Naive thymus-derived CD4-positive, alpha-beta T cell (primary cell): ENCODE measurements at regions not wholly inside any gene's neighbourhood (a gene's known extent, or its start where the extent isn't known, plus 50 kb on each side); places are given as distances from the start of the nearest gene placed in this dataset.

Source experiments
- ATAC-seq: fragments of 150-1000 bp; cut with Tn5 transposase; 2 replicates; pipeline ENCODE4 v1.10.0; 2021; ENCODE audit warnings: mild to moderate bottlenecking, moderate library complexity
- CTCF ChIA-PET: fragments of 350-600 bp; sonication (Branson Sonifier 250); formaldehyde crosslinking; loops from one replicate; lab custom pipeline; 2021; ENCODE audit warnings: antibody characterized with exemption; lab: Charles Lee
- POLR2A ChIA-PET: fragments of 350-600 bp; sonication (Branson Sonifier 250); formaldehyde crosslinking; loops from one replicate; lab custom pipeline; 2021; ENCODE audit warnings: antibody characterized with exemption, inconsistent platforms; lab: Charles Lee
- DNase-seq, 9 donors: peaks; one replicate each; pipeline versions ENCODE4 v3.0.0 to v3.0.0-alpha.2; 2020 to 2022; ENCODE audit warnings: mixed read lengths in 1 of 9
- H3K27ac ChIP-seq: one replicate; pipeline ENCODE4 v1.7.0; 2013; ENCODE audit warnings: mild to moderate bottlenecking, low read depth, low read length, moderate library complexity
- H3K27me3 ChIP-seq, 2 donors: one replicate each; pipeline ENCODE4 v1.7.0; 2013; ENCODE audit warnings: low read length in 2 of 2, mild to moderate bottlenecking in 2 of 2, moderate library complexity in 2 of 2; ENCODE audit not compliant: control insufficient read depth in 2 of 2, insufficient read depth in 2 of 2
- H3K36me3 ChIP-seq, 3 experiments: 1 replicate in 2 of 3; 2 replicates in 1 of 3; pipeline ENCODE4 v1.7.0; 2013; ENCODE audit warnings: low read length in 3 of 3, mild to moderate bottlenecking in 3 of 3, moderate library complexity in 1 of 3; ENCODE audit not compliant: insufficient read depth in 3 of 3, control insufficient read depth in 2 of 3
- H3K4me1 ChIP-seq, 2 donors: one replicate each; pipeline ENCODE4 v1.7.0; 2013; ENCODE audit warnings: low read length in 2 of 2, mild to moderate bottlenecking in 2 of 2, moderate library complexity in 1 of 2; ENCODE audit not compliant: control insufficient read depth in 2 of 2, insufficient read depth in 2 of 2
- H3K4me3 ChIP-seq: 2 replicates; pipeline ENCODE4 v1.7.0; 2013; ENCODE audit warnings: mild to moderate bottlenecking, low read length
- H3K9me3 ChIP-seq, 3 experiments: 1 replicate in 2 of 3; 2 replicates in 1 of 3; pipeline ENCODE4 v1.7.0; 2013; ENCODE audit warnings: low read length in 3 of 3; ENCODE audit not compliant: control insufficient read depth in 2 of 3
- H3K27ac Mint-ChIP-seq, 9 donors: one replicate each; pipeline ENCODE4 v1.8.0; 2020 to 2022; ENCODE audit warnings: mixed read lengths in 9 of 9, mild to moderate bottlenecking in 8 of 9, moderate library complexity in 5 of 9, inconsistent platforms in 2 of 9
- H3K27me3 Mint-ChIP-seq, 5 donors: one replicate each; pipeline ENCODE4 v1.8.0; 2021 to 2022; ENCODE audit warnings: mixed read lengths in 5 of 5, mild to moderate bottlenecking in 1 of 5
- H3K36me3 Mint-ChIP-seq, 5 donors: one replicate each; pipeline ENCODE4 v1.8.0; 2020 to 2022; ENCODE audit warnings: mixed read lengths in 5 of 5, mild to moderate bottlenecking in 3 of 5, inconsistent platforms in 1 of 5
- H3K4me1 Mint-ChIP-seq, 7 donors: one replicate each; pipeline ENCODE4 v1.8.0; 2020 to 2022; ENCODE audit warnings: mixed read lengths in 7 of 7, mild to moderate bottlenecking in 3 of 7, inconsistent platforms in 1 of 7
- H3K4me3 Mint-ChIP-seq, 10 donors: one replicate each; pipeline ENCODE4 v1.8.0; 2020 to 2022; ENCODE audit warnings: mild to moderate bottlenecking in 10 of 10, mixed read lengths in 10 of 10, moderate library complexity in 6 of 10, inconsistent platforms in 2 of 10
- H3K9me3 Mint-ChIP-seq, 11 donors: one replicate each; pipeline ENCODE4 v1.8.0; 2020 to 2022; ENCODE audit warnings: mixed read lengths in 11 of 11, mild to moderate bottlenecking in 4 of 11, inconsistent platforms in 1 of 11, moderate library complexity in 1 of 11
- intact Hi-C, 2 donors: fragments of 100-400 bp; cut with micrococcal nuclease; formaldehyde crosslinking; loops; one replicate each; pipeline ENCODE4 v1.15.1; 2023

GRCh38 chr4:59938166-59938565, 1262.0 kb upstream of the ADGRL3 start:
- H3K4me3 Mint-ChIP-seq: no peak overlapping the region
- no peaks in the 10 kb centered on the region for H3K27me3 Mint-ChIP-seq
- Histone ChIP-seq H3K9me3 (no peaks in the 10 kb centered on the region), H3K4me1 (no peaks in the 10 kb centered on the region), H3K27ac (no peak overlapping the region), H3K27me3 (no peaks in the 10 kb centered on the region), H3K36me3 (no peaks in the 10 kb centered on the region), H3K4me3 (no peak overlapping the region)
- no peaks in the 10 kb centered on the region for H3K4me1 Mint-ChIP-seq
- ChIA-PET POLR2A (no interaction called here), CTCF (no interaction called here)
- intact Hi-C loops: no loop called here
- H3K27ac Mint-ChIP-seq: no peak overlapping the region
- DNase-seq (no peak), ATAC-seq (no peak)
- peaks cover 0 to 3% (median 0%) of the 10 kb centered on the region in 5 donors for H3K36me3 Mint-ChIP-seq
- H3K9me3 Mint-ChIP-seq: peaks cover 0 to 14% (median 6%) of the 10 kb centered on the region in 11 donors

DNA sequence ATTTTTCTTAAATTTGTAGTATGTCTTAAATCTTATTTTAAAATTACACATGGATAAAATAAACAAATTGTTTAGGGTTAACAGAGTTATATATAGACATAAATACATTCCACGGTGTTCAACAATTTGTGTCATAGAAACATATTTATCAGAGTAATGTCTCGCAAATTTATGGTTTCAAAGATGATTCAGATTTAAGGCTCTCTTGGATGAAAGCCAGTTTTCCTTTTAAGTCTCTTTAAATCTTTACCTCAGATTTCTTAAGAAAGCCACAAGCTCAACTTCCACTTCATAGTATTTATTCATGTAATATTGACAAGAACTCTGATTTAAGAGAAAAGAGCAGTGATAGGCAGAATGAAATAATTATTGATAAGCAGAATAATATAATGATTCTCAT, 1254.8 kb upstream of the ADGRL3 start:
- no peaks in the 10 kb centered on the region for H3K36me3 ChIP-seq
- H3K27me3 Mint-ChIP-seq: no peaks in the 10 kb centered on the region
- peaks cover 0 to 38% (median 7%) of the 10 kb centered on the region in 11 donors for H3K9me3 Mint-ChIP-seq
- no peak overlapping the region for H3K27ac ChIP-seq
- H3K27ac Mint-ChIP-seq: no peak overlapping the region
- DNase-seq (no peak), ATAC-seq (no peak)
- no peak overlapping the region for H3K4me3 Mint-ChIP-seq
- intact Hi-C loops: no loop called here
- H3K36me3 Mint-ChIP-seq: peaks cover 0 to 4% (median 0%) of the 10 kb centered on the region in 5 donors
- H3K27me3 ChIP-seq: no peaks in the 10 kb centered on the region
- H3K4me1 ChIP-seq: no peaks in the 10 kb centered on the region
- ChIA-PET CTCF (no interaction called here), POLR2A (no interaction called here)
- no peak overlapping the region for H3K4me3 ChIP-seq
- no peaks in the 10 kb centered on the region for H3K4me1 Mint-ChIP-seq
- no peaks in the 10 kb centered on the region for H3K9me3 ChIP-seq

DNA sequence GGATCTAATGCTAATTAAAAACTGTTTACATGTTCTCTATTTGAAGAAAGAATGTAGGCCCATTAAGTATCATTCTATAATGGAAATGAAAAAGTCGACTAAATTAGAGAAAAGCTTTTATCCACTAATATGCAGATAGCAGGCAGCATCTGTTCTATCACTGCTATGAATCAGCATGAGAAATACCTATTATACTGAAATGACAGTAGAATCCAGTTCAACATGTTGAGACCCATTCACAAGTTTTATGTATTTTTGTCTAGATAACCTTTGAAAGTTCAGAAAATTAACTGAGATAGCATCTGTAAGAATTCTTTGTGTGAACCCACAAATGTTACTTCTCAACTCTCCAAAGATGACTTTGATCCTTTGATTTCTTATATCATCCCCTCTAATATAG, 1254.4 kb upstream of the ADGRL3 start:
- CTCF ChIA-PET: no interaction called here
- H3K4me3 ChIP-seq: no peak overlapping the region
- Mint-ChIP-seq H3K4me1 (no peaks in the 10 kb centered on the region), H3K36me3 (peaks cover 0 to 8% (median 0%) of the 10 kb centered on the region in 5 donors), H3K9me3 (peaks cover 0 to 42% (median 7%) of the 10 kb centered on the region in 11 donors), H3K27ac (no peak overlapping the region), H3K4me3 (no peak overlapping the region), H3K27me3 (no peaks in the 10 kb centered on the region)
- no peak for ATAC-seq
- intact Hi-C loops: no loop called here
- H3K27me3 ChIP-seq: no peaks in the 10 kb centered on the region
- POLR2A ChIA-PET: no interaction called here
- no peaks in the 10 kb centered on the region for H3K4me1 ChIP-seq
- H3K27ac ChIP-seq: no peak overlapping the region
- no peaks in the 10 kb centered on the region for H3K36me3 ChIP-seq
- no peaks in the 10 kb centered on the region for H3K9me3 ChIP-seq
- no peak for DNase-seq

DNA sequence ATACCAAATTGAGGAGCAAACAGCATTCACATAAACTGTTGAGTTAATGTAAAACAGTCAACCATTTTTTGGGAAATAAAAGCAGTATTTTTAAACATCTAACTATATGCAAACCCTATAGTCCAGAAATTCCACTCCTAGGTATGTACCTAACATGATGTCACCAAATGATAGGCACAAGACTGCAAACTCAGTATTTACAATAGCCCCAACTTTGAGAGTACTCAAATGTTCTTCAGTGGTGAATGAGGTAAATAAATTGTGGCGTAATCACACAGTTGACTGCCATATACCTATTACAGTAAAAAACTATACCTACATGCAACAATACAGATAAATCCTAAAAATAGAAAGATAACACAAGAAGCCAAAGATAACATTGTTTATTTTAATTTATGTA, 1243.8 kb upstream of the ADGRL3 start:
- no peak for DNase-seq
- Mint-ChIP-seq H3K4me3 (no peak overlapping the region), H3K36me3 (no peaks in the 10 kb centered on the region), H3K4me1 (no peaks in the 10 kb centered on the region), H3K27ac (no peak overlapping the region), H3K27me3 (no peaks in the 10 kb centered on the region), H3K9me3 (peaks cover 1 to 17% (median 5%) of the 10 kb centered on the region in 11 donors)
- Histone ChIP-seq H3K4me1 (no peaks in the 10 kb centered on the region), H3K4me3 (no peak overlapping the region), H3K9me3 (no peaks in the 10 kb centered on the region), H3K27me3 (no peaks in the 10 kb centered on the region), H3K36me3 (no peaks in the 10 kb centered on the region), H3K27ac (no peak overlapping the region)
- no peak for ATAC-seq
- CTCF ChIA-PET: no interaction called here
- intact Hi-C loops: no loop called here
- POLR2A ChIA-PET: no interaction called here

- Mint-ChIP-seq H3K4me3 (no peak overlapping the region), H3K9me3 (peaks cover 1 to 14% (median 4%) of the 10 kb centered on the region in 11 donors), H3K27ac (no peak overlapping the region), H3K36me3 (no peaks in the 10 kb centered on the region), H3K27me3 (no peaks in the 10 kb centered on the region), H3K4me1 (no peaks in the 10 kb centered on the region)
- no peak for DNase-seq
- Histone ChIP-seq H3K27ac (no peak overlapping the region), H3K4me3 (no peak overlapping the region), H3K9me3 (no peaks in the 10 kb centered on the region), H3K36me3 (no peaks in the 10 kb centered on the region), H3K4me1 (no peaks in the 10 kb centered on the region), H3K27me3 (no peaks in the 10 kb centered on the region)
- ChIA-PET POLR2A (no interaction called here), CTCF (no interaction called here)
- intact Hi-C loops: no loop called here
- no peak for ATAC-seq
These were observed 1240.0 kb upstream of the ADGRL3 start for GRCh38 chr4:59960143-59960542.

DNA sequence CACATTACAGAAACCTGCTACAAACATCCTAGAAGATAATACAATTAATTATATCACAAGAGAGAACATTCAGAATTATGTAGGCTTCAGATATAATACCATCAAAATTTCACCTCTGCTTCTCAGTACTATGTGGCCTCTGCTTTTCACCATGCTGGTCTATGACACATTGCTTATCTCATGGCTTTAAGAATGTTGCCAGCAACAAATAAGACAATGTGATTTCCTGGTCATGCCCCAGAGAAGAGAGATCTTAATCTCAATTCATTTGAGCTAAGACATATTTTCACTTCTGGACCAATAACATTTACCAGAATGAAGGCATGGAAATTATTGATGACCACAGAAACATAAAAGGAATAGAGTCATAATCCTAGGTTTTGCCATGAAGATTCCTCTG, 1233.4 kb upstream of the ADGRL3 start:
- DNase-seq: no peak
- no peak overlapping the region for H3K27ac ChIP-seq
- Mint-ChIP-seq H3K27ac (no peak overlapping the region), H3K4me1 (no peaks in the 10 kb centered on the region), H3K36me3 (no peaks in the 10 kb centered on the region), H3K27me3 (no peaks in the 10 kb centered on the region), H3K4me3 (no peak overlapping the region), H3K9me3 (peaks cover 0 to 19% (median 6%) of the 10 kb centered on the region in 11 donors)
- H3K9me3 ChIP-seq: no peaks in the 10 kb centered on the region
- H3K36me3 ChIP-seq: no peaks in the 10 kb centered on the region
- CTCF ChIA-PET: no interaction called here
- no peaks in the 10 kb centered on the region for H3K27me3 ChIP-seq
- no peaks in the 10 kb centered on the region for H3K4me1 ChIP-seq
- POLR2A ChIA-PET: no interaction called here
- no peak overlapping the region for H3K4me3 ChIP-seq
- ATAC-seq: no peak
- intact Hi-C loops: no loop called here

GRCh38 chr4:59968796-59969195, 1231.3 kb upstream of the ADGRL3 start:
- Histone ChIP-seq H3K27ac (no peak overlapping the region), H3K9me3 (no peaks in the 10 kb centered on the region), H3K27me3 (no peaks in the 10 kb centered on the region), H3K4me1 (no peaks in the 10 kb centered on the region), H3K4me3 (no peak overlapping the region), H3K36me3 (no peaks in the 10 kb centered on the region)
- H3K27ac Mint-ChIP-seq: no peak overlapping the region
- CTCF ChIA-PET: no interaction called here
- no peaks in the 10 kb centered on the region for H3K36me3 Mint-ChIP-seq
- no peak overlapping the region for H3K4me3 Mint-ChIP-seq
- H3K27me3 Mint-ChIP-seq: no peaks in the 10 kb centered on the region
- H3K4me1 Mint-ChIP-seq: no peaks in the 10 kb centered on the region
- POLR2A ChIA-PET: no interaction called here
- ATAC-seq: no peak
- peaks cover 0 to 23% (median 6%) of the 10 kb centered on the region in 11 donors for H3K9me3 Mint-ChIP-seq
- intact Hi-C loops: no loop called here
- DNase-seq: no peak
